ENCODE measurements at regions not wholly inside any gene's neighbourhood (a gene's known extent, or its start where the extent isn't known, plus 50 kb on each side); places are given as distances from the start of the nearest gene placed in this dataset.

- TF ChIP-seq, protein P1, sequence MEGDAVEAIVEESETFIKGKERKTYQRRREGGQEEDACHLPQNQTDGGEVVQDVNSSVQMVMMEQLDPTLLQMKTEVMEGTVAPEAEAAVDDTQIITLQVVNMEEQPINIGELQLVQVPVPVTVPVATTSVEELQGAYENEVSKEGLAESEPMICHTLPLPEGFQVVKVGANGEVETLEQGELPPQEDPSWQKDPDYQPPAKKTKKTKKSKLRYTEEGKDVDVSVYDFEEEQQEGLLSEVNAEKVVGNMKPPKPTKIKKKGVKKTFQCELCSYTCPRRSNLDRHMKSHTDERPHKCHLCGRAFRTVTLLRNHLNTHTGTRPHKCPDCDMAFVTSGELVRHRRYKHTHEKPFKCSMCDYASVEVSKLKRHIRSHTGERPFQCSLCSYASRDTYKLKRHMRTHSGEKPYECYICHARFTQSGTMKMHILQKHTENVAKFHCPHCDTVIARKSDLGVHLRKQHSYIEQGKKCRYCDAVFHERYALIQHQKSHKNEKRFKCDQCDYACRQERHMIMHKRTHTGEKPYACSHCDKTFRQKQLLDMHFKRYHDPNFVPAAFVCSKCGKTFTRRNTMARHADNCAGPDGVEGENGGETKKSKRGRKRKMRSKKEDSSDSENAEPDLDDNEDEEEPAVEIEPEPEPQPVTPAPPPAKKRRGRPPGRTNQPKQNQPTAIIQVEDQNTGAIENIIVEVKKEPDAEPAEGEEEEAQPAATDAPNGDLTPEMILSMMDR (IDR thresholded peaks at IDR 0.05; ENCODE audit: insufficient read depth, low read length): no peak
- H3K4me3 ChIP-seq (ENCODE audit: low read depth, low read length): no peak overlapping the region
- DNase-seq (ENCODE audit: low read depth): peak; percentile 36
These were observed 354.2 kb upstream of the IL12A start for GRCh38 chr3:159634483-159634882.

- DNase-seq (ENCODE audit: low read depth): peak; percentile 43
- TF ChIP-seq, protein P1 (IDR thresholded peaks at IDR 0.05; ENCODE audit: insufficient read depth, low read length): no peak
- no peak overlapping the region for H3K4me3 ChIP-seq (ENCODE audit: low read depth, low read length)
These were observed 353.5 kb upstream of the IL12A start for GRCh38 chr3:159635047-159635641.

GRCh38 chr3:159637883-159638542, 350.6 kb upstream of the IL12A start:
- H3K4me3 ChIP-seq (ENCODE audit: low read depth, low read length): no peak overlapping the region
- DNase-seq (ENCODE audit: low read depth): peak; percentile 66
- TF ChIP-seq, protein P1 (IDR thresholded peaks at IDR 0.05; ENCODE audit: insufficient read depth, low read length): no peak

DNA sequence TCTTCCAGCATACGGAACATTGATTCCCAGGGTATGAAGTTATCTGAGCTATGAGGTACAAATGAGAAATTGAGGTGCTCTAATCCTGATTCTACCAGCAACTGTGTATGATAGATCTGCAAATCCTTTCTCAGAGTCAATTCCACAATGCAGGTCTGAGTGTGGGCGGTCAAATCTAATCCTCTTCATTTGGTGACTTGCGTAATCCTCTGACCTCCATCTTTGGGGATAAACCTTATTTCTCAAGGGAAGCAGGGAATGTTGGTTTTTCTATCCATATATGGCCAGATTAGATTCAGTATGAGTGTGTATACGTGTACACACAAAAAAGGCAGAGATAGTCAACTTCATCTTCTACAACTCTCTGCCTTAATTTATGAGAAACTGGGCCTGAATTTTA, 348.4 kb upstream of the IL12A start:
- DNase-seq (ENCODE audit: low read depth): no peak
- no peak overlapping the region for H3K4me3 ChIP-seq (ENCODE audit: low read depth, low read length)
- TF ChIP-seq, protein P1 (IDR thresholded peaks at IDR 0.05; ENCODE audit: insufficient read depth, low read length): no peak

- DNase-seq (ENCODE audit: low read depth): no peak
- TF ChIP-seq, protein P1 (IDR thresholded peaks at IDR 0.05; ENCODE audit: insufficient read depth, low read length): no peak
- no peak overlapping the region for H3K4me3 ChIP-seq (ENCODE audit: low read depth, low read length)
These were observed 345.2 kb upstream of the IL12A start for GRCh38 chr3:159643406-159643805.

DNA sequence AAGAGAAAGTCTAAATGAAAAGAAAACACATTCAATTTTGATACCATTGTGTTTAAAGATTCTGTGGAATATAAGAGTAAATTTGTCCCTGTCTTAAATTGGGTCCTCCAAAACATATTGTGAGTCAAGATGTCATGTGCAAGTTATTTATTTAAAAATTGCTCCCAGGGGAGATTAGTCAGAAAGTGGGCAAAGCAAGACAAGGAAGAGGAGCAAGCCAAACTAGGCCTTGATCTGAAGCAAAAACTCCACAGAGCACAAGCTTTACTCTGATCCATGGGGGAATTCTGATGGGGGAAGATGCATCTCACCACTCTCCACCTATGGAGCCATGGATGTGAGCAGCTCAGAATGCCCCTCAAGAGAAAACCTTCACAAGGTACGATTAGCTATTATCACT, 342.8 kb upstream of the IL12A start:
- DNase-seq (ENCODE audit: low read depth): peak; percentile 64
- TF ChIP-seq, protein P1 (IDR thresholded peaks at IDR 0.05; ENCODE audit: insufficient read depth, low read length): no peak
- H3K4me3 ChIP-seq (ENCODE audit: low read depth, low read length): no peak overlapping the region
